GM12878 (cell line): ENCODE measurements at regions not wholly inside any gene's neighbourhood (a gene's known extent, or its start where the extent isn't known, plus 50 kb on each side); places are given as distances from the start of the nearest gene placed in this dataset.

Experiments used
- ATAC-seq: fragments of 200-7000 bp; cut with Tn5 transposase; 3 replicates; pipeline ENCODE4 v1.9.1; 2020; ENCODE audit warnings: mild to moderate bottlenecking, moderate library complexity
- BruUV-seq: library from RNA; stranded (reverse); fragments of 400-500 nt; replicated peaks from 2 replicates; lab custom pipeline; 2021; lab: Mats Ljungman, UMichigan
- CTCF ChIA-PET: fragments of 300-600 bp; sonication (Branson Sonifier 250); formaldehyde crosslinking; extraction: SDS; loops from one replicate; lab custom pipeline; 2021; ENCODE audit warnings: inconsistent platforms; lab: Yijun Ruan, JAX
- POLR2A ChIA-PET: fragments of 350-600 bp; formaldehyde crosslinking; extraction: SDS; loops from one replicate; lab custom pipeline; 2021; ENCODE audit warnings: inconsistent platforms; lab: Charles Lee
- RAD21 ChIA-PET: fragments of 300-600 bp; sonication (Branson Sonifier 250); formaldehyde crosslinking; loops from one replicate; lab custom pipeline; 2023; ENCODE audit warnings: antibody characterized with exemption; ENCODE audit not compliant: unreplicated experiment; lab: Charles Lee
- SMC1A ChIA-PET: fragments of 300-600 bp; sonication (Branson Sonifier 250); formaldehyde crosslinking; loops from one replicate; lab custom pipeline; 2023; ENCODE audit not compliant: unreplicated experiment, uncharacterized antibody; lab: Charles Lee
- DNase-seq: peaks from one replicate; pipeline ENCODE4 v3.0.0-alpha.2; 2011; ENCODE audit warnings: low read depth, low spot score
- FAIRE-seq: peaks from 3 replicates; lab custom pipeline; 2011; peaks lifted over from hg19 to GRCh38; lab: Jason Lieb, UNC
- H2AFZ ChIP-seq: 2 replicates; pipeline ENCODE4 v1.6.0; 2011; ENCODE audit warnings: low read depth, low read length, control low read depth; ENCODE audit not compliant: control insufficient read depth
- H3K27ac ChIP-seq: 2 replicates; pipeline ENCODE4 v1.5.1; 2011; ENCODE audit warnings: control low read depth; ENCODE audit not compliant: control insufficient read depth, insufficient read depth
- H3K27me3 ChIP-seq, 2 experiments: replicated peaks in 1 of 2; 2 replicates each; pipeline versions ENCODE4 v1.6.0 to v1.6.1; 2011; ENCODE audit warnings: low read length in 1 of 2; ENCODE audit not compliant: control insufficient read depth in 2 of 2, insufficient read depth in 2 of 2
- H3K36me3 ChIP-seq, 2 experiments: 2 replicates each; pipeline ENCODE4 v1.5.1; 2011; ENCODE audit warnings: low read length in 1 of 2; ENCODE audit not compliant: control insufficient read depth in 2 of 2, insufficient read depth in 2 of 2
- H3K4me1 ChIP-seq: 2 replicates; pipeline ENCODE4 v1.6.1; 2011; ENCODE audit warnings: mild to moderate bottlenecking, low read length, moderate library complexity, mixed read lengths; ENCODE audit not compliant: control insufficient read depth, insufficient read depth
- H3K4me2 ChIP-seq: 2 replicates; pipeline ENCODE4 v1.6.0; 2011; ENCODE audit warnings: control low read depth; ENCODE audit not compliant: control insufficient read depth, insufficient read depth
- H3K4me3 ChIP-seq: fragments of 200-600 bp; sonication (generic); 2 replicates; pipeline ENCODE4 v1.5.1; 2016
- H3K79me2 ChIP-seq: 2 replicates; pipeline ENCODE4 v1.6.0; 2011; ENCODE audit warnings: low read length; ENCODE audit not compliant: control insufficient read depth, insufficient read depth
- H3K9ac ChIP-seq: 2 replicates; pipeline ENCODE4 v1.8.0; 2011; ENCODE audit warnings: low read length, control low read depth, mixed read lengths; ENCODE audit not compliant: control insufficient read depth, insufficient read depth
- H3K9me3 ChIP-seq: replicated peaks from 3 replicates; pipeline ENCODE4 v1.5.1; 2011; ENCODE audit warnings: mild to moderate bottlenecking, low read length; ENCODE audit not compliant: control insufficient read depth, insufficient read depth
- H4K20me1 ChIP-seq: 2 replicates; pipeline ENCODE4 v1.6.0; 2011; ENCODE audit not compliant: control insufficient read depth, insufficient read depth
- ATF2 ChIP-seq: IDR thresholded peaks from 2 replicates; pipeline ENCODE4 v1.6.1; 2012; ENCODE audit warnings: low read length, inconsistent platforms
- CHD2 ChIP-seq: IDR thresholded peaks from 2 replicates; pipeline ENCODE4 v1.6.1; 2011; ENCODE audit warnings: low read depth, low read length, improper control_type of control experiment, borderline replicate concordance
- E2F8 ChIP-seq: fragments of 450-650 bp; IDR thresholded peaks from 2 replicates; pipeline ENCODE4 v1.6.1; 2018; ENCODE audit warnings: mild to moderate bottlenecking, low read depth, moderate library complexity; ENCODE audit not compliant: partially characterized antibody
- EP300 ChIP-seq, 2 experiments: fragments of 150-350 bp in 1 of 2; IDR thresholded peaks; 2 replicates each; pipeline ENCODE4 v1.6.1; 2011 to 2012; ENCODE audit warnings: low read depth in 2 of 2, low read length in 2 of 2, borderline replicate concordance in 1 of 2, improper control_type of control experiment in 1 of 2, inconsistent platforms in 1 of 2; ENCODE audit not compliant: control insufficient read depth in 1 of 2
- MYB ChIP-seq: fragments of 150-350 bp; IDR thresholded peaks from 2 replicates; pipeline ENCODE4 v1.6.1; 2014; ENCODE audit warnings: mild to moderate bottlenecking, low read depth, low read length, borderline replicate concordance
- MYC ChIP-seq: IDR thresholded peaks from 2 replicates; pipeline ENCODE4 v1.6.1; 2011; ENCODE audit warnings: mild to moderate bottlenecking, low read length, moderate library complexity, inconsistent platforms; ENCODE audit not compliant: insufficient read depth, insufficient replicate concordance, insufficient read length, severe bottlenecking
- REST ChIP-seq: IDR thresholded peaks from 2 replicates; pipeline ENCODE4 v1.6.1; 2012; ENCODE audit warnings: mild to moderate bottlenecking, low read depth, low read length
- SMARCA5 ChIP-seq: fragments of 450-650 bp; IDR thresholded peaks from 2 replicates; pipeline ENCODE4 v1.6.1; 2017; ENCODE audit warnings: mild to moderate bottlenecking
- SREBF1 ChIP-seq: IDR thresholded peaks from 2 replicates; pipeline ENCODE4 v1.6.1; 2012; ENCODE audit warnings: mild to moderate bottlenecking, low read length
- STAT3 ChIP-seq: IDR thresholded peaks from 2 replicates; pipeline ENCODE4 v1.6.1; 2011; ENCODE audit warnings: low read depth, low read length, improper control_type of control experiment
- YBX1 ChIP-seq: fragments of 450-650 bp; IDR thresholded peaks from 2 replicates; pipeline ENCODE4 v1.6.1; 2016; ENCODE audit warnings: antibody characterized with exemption
- WGBS: methylation state at CpG from one replicate; pipeline ENCODE4 v1.1.6; 2016; ENCODE audit warnings: low lambda C conversion rate; ENCODE audit not compliant: insufficient replicate concordance, insufficient coverage; ENCODE audit errors: missing lambda C conversion rate; 5-methylcytosine and 5-hydroxymethylcytosine counted together
- in situ Hi-C: fragments of 300-500 bp; cut with MboI; formaldehyde crosslinking; loops from 9 replicates; pipeline ENCODE4 v1.14.3; 2018; ENCODE audit warnings: mixed read lengths
- intact Hi-C: fragments of 100-400 bp; cut with micrococcal nuclease; formaldehyde crosslinking; loops from one replicate; pipeline ENCODE4 v1.14.2; 2022; ENCODE audit not compliant: unreplicated experiment

- H3K79me2 ChIP-seq, result no peaks in the 10 kb centered on the region
- H3K4me2 ChIP-seq, result no peak overlapping the region
- no peaks in the 10 kb centered on the region for H4K20me1 ChIP-seq
- SMC1A ChIA-PET, result no interaction called here
- DNase-seq, result no peak
- WGBS, result 27% methylated on average over 7 of the region's 7 CpGs
- no peak overlapping the region for H3K4me3 ChIP-seq
- no TSS peak for BruUV-seq
- no peak overlapping the region for H2AFZ ChIP-seq
- in situ Hi-C loops, result no loop called here
- POLR2A ChIA-PET, result no interaction called here
- RAD21 ChIA-PET, result no interaction called here
- H3K27ac ChIP-seq, result no peak overlapping the region
- intact Hi-C loops, result no loop called here
- no peak overlapping the region for H3K9ac ChIP-seq
- no peaks in the 10 kb centered on the region for H3K27me3 ChIP-seq
- H3K36me3 ChIP-seq, result no peaks in the 10 kb centered on the region
- FAIRE-seq, result no peak
- no peaks in the 10 kb centered on the region for H3K4me1 ChIP-seq
- TF ChIP-seq MYC (no peak), ATF2 (no peak), SREBF1 (no peak), SMARCA5 (no peak), MYB (no peak), EP300 (IDR thresholded peaks at IDR 0.05; ENCODE audit: borderline replicate concordance in 1 of 2, control insufficient read depth in 1 of 2, low read depth in 2 of 2, low read length in 2 of 2) (no peak), CHD2 (no peak), E2F8 (no peak), YBX1 (no peak), STAT3 (no peak), REST (no peak)
- TF ChIP-seq, all 136 proteins: peak for 0
- no peak for ATAC-seq
- H3K9me3 ChIP-seq, result no peaks in the 10 kb centered on the region
- CTCF ChIA-PET, result no interaction called here
Observed at GRCh38 chr10:128512767-128513166, 386.5 kb upstream of the MKI67 start.
